ENCODE measurements at regions not wholly inside any gene's neighbourhood (a gene's known extent, or its start where the extent isn't known, plus 50 kb on each side); places are given as distances from the start of the nearest gene placed in this dataset.

- no peak for TF ChIP-seq CSRNP3 (CRISPR knock-in tag; IDR thresholded peaks at IDR 0.05)
- no peak for TF ChIP-seq ZC3H10 (CRISPR knock-in tag; IDR thresholded peaks at IDR 0.05)
- TF ChIP-seq ZFP30 (CRISPR knock-in tag; IDR thresholded peaks at IDR 0.05): no peak
- no peak for TF ChIP-seq POU6F1 (CRISPR knock-in tag; IDR thresholded peaks at IDR 0.05; ENCODE audit: borderline replicate concordance, low read depth)
- TF ChIP-seq ZFP3 (CRISPR knock-in tag; IDR thresholded peaks at IDR 0.05): no peak
- no peak for TF ChIP-seq PATZ1 (CRISPR knock-in tag; IDR thresholded peaks at IDR 0.05; ENCODE audit: borderline replicate concordance)
- no peak for TF ChIP-seq ZNF8 (CRISPR knock-in tag; IDR thresholded peaks at IDR 0.05)
- no peak for TF ChIP-seq TCF4 (CRISPR knock-in tag; IDR thresholded peaks at IDR 0.05; ENCODE audit: borderline replicate concordance)
Measured at GRCh38 chr11:60625262-60625661, 74.2 kb upstream of the MS4A8 start (continued).

GRCh38 chr11:60629399-60629798 is 70.0 kb upstream of the MS4A8 start:
- no peak for TF ChIP-seq BACH2 (CRISPR knock-in tag; IDR thresholded peaks at IDR 0.05; ENCODE audit: borderline replicate concordance)
- TF ChIP-seq ZNF70 (CRISPR knock-in tag; IDR thresholded peaks at IDR 0.05): no peak
- TF ChIP-seq CSDC2 (CRISPR knock-in tag; IDR thresholded peaks at IDR 0.05): no peak
- no peak for TF ChIP-seq TCF4 (CRISPR knock-in tag; IDR thresholded peaks at IDR 0.05; ENCODE audit: borderline replicate concordance)
- TF ChIP-seq CREB5 (CRISPR knock-in tag; IDR thresholded peaks at IDR 0.05; ENCODE audit: low read depth): no peak
- no peak for TF ChIP-seq ZFP30 (CRISPR knock-in tag; IDR thresholded peaks at IDR 0.05)
- no peak for TF ChIP-seq POU6F1 (CRISPR knock-in tag; IDR thresholded peaks at IDR 0.05; ENCODE audit: borderline replicate concordance, low read depth)
- no peak for ATAC-seq

GRCh38 chr11:60631944-60632343 is 67.5 kb upstream of the MS4A8 start:
- no peak for ATAC-seq
- no peak for TF ChIP-seq ZFP30 (CRISPR knock-in tag; IDR thresholded peaks at IDR 0.05)

GRCh38 chr11:60633645-60634044 is 65.8 kb upstream of the MS4A8 start:
- ATAC-seq: no peak
- TF ChIP-seq ZFP3 (CRISPR knock-in tag; IDR thresholded peaks at IDR 0.05) (no peak), SNAI2 (CRISPR knock-in tag; IDR thresholded peaks at IDR 0.05) (no peak), PPARA (CRISPR knock-in tag; IDR thresholded peaks at IDR 0.05; ENCODE audit: borderline replicate concordance) (no peak), TSHZ2 (CRISPR knock-in tag; IDR thresholded peaks at IDR 0.05) (no peak), TOX (CRISPR knock-in tag; IDR thresholded peaks at IDR 0.05; ENCODE audit: borderline replicate concordance) (no peak), CREB5 (CRISPR knock-in tag; IDR thresholded peaks at IDR 0.05; ENCODE audit: low read depth) (no peak), ZNF565 (CRISPR knock-in tag; conservative IDR thresholded peaks at IDR 0.05; ENCODE audit: low read depth) (no peak), ZNF70 (CRISPR knock-in tag; IDR thresholded peaks at IDR 0.05) (no peak), CSDC2 (CRISPR knock-in tag; IDR thresholded peaks at IDR 0.05) (no peak), TCF4 (CRISPR knock-in tag; IDR thresholded peaks at IDR 0.05; ENCODE audit: borderline replicate concordance) (no peak), CSRNP3 (CRISPR knock-in tag; IDR thresholded peaks at IDR 0.05) (no peak), RARB (CRISPR knock-in tag; IDR thresholded peaks at IDR 0.05) (no peak), ESRRG (CRISPR knock-in tag; IDR thresholded peaks at IDR 0.05) (no peak), POU6F1 (CRISPR knock-in tag; IDR thresholded peaks at IDR 0.05; ENCODE audit: borderline replicate concordance, low read depth) (no peak)

Data from SK-N-SH treated with all-trans-retinoic acid at 6 μM for 48 hours (cell line).